HCT116 (cell line): ENCODE measurements at regions not wholly inside any gene's neighbourhood (a gene's known extent, or its start where the extent isn't known, plus 50 kb on each side); places are given as distances from the start of the nearest gene placed in this dataset.

Experiments used
- ATAC-seq: fragments of 200-7000 bp; cut with Tn5 transposase; 2 replicates; pipeline ENCODE4 v1.9.1; 2020; ENCODE audit warnings: mild to moderate bottlenecking, moderate library complexity
- BruUV-seq: library from RNA; stranded (reverse); fragments of 400-500 nt; replicated peaks from 2 replicates; lab custom pipeline; 2021; lab: Mats Ljungman, UMichigan
- CTCF ChIA-PET: fragments of 300-600 bp; sonication (Branson Sonifier 250); formaldehyde crosslinking; loops from one replicate; lab custom pipeline; 2021; ENCODE audit warnings: antibody characterized with exemption; lab: Charles Lee
- POLR2A ChIA-PET: fragments of 300-600, 350-600 bp; sonication (Branson Sonifier 250); formaldehyde crosslinking; loops from one replicate; lab custom pipeline; 2021; ENCODE audit warnings: antibody characterized with exemption; lab: Charles Lee
- RAD21 ChIA-PET, 2 experiments: fragments of 300-600 bp; sonication (Branson Sonifier 250); formaldehyde crosslinking; loops; one replicate each; lab custom pipeline; 2023; ENCODE audit warnings: low total read pairs in 2 of 2; ENCODE audit not compliant: uncharacterized antibody in 2 of 2, unreplicated experiment in 2 of 2, low non-redundant PET in 1 of 2; lab: Charles Lee
- DNase-seq: peaks from one replicate; pipeline ENCODE4 v3.0.0-alpha.2; 2010; ENCODE audit warnings: low read depth, low spot score
- H2AFZ ChIP-seq: fragments of 200-600 bp; shearing (Covaris generic), sonication (generic); 2 replicates; pipeline ENCODE4 v1.6.1; 2017; ENCODE audit warnings: low read depth, mixed run types, mixed read lengths, antibody characterized with exemption, low read length; ENCODE audit not compliant: poor library complexity, severe bottlenecking
- H3K27ac ChIP-seq: 2 replicates; pipeline ENCODE4 v1.5.1; 2012; ENCODE audit warnings: low read depth, low read length
- H3K27me3 ChIP-seq: fragments of 200-600 bp; sonication (generic); 2 replicates; pipeline ENCODE4 v1.6.1; 2016; ENCODE audit warnings: mixed run types, low read length, mixed read lengths; ENCODE audit not compliant: insufficient read depth
- H3K36me3 ChIP-seq, 2 experiments: fragments of 200-500 bp in 1 of 2; fragments of 200-600 bp in 1 of 2; sonication (Bioruptor generic) in 1 of 2; sonication (generic) in 1 of 2; 2 replicates each; pipeline versions ENCODE4 v1.5.1 to v1.6.1; 2014 to 2016; ENCODE audit warnings: low read length in 2 of 2, inconsistent platforms in 1 of 2, mixed read lengths in 1 of 2, mixed run types in 1 of 2; ENCODE audit not compliant: insufficient read depth in 2 of 2, control insufficient read depth in 1 of 2
- H3K4me1 ChIP-seq, 2 experiments: fragments of 200-600 bp in 1 of 2; sonication (generic) in 1 of 2; 2 replicates each; pipeline versions ENCODE4 v1.5.1 to v1.6.1; 2012 to 2017; ENCODE audit warnings: low read length in 2 of 2, inconsistent platforms in 1 of 2, mild to moderate bottlenecking in 1 of 2, mixed read lengths in 1 of 2, mixed run types in 1 of 2, moderate library complexity in 1 of 2; ENCODE audit not compliant: insufficient read depth in 2 of 2, control insufficient read depth in 1 of 2
- H3K4me2 ChIP-seq: fragments of 200-600 bp; sonication (generic); 2 replicates; pipeline ENCODE4 v1.6.1; 2017; ENCODE audit warnings: mixed run types, low read length, mixed read lengths
- H3K4me3 ChIP-seq, 2 experiments: fragments of 200-600 bp in 1 of 2; sonication (generic) in 1 of 2; replicated peaks in 1 of 2; 2 replicates each; pipeline ENCODE4 v1.5.1; 2011 to 2016; ENCODE audit warnings: low read length in 2 of 2, control low read depth in 1 of 2, low read depth in 1 of 2, mild to moderate bottlenecking in 1 of 2, mixed read lengths in 1 of 2, mixed run types in 1 of 2
- H3K79me2 ChIP-seq: fragments of 200-600 bp; sonication (generic); 2 replicates; pipeline ENCODE4 v1.6.1; 2017; ENCODE audit warnings: mild to moderate bottlenecking, mixed run types, low read length, moderate library complexity, mixed read lengths; ENCODE audit not compliant: insufficient read depth
- H3K9ac ChIP-seq: fragments of 200-600 bp; sonication (generic); 2 replicates; pipeline ENCODE4 v1.6.1; 2016; ENCODE audit warnings: low read length, mixed read lengths
- H3K9me2 ChIP-seq: fragments of 200-600 bp; sonication (generic), shearing (Covaris generic); 2 replicates; pipeline ENCODE4 v1.6.1; 2017; ENCODE audit warnings: mixed run types, mild to moderate bottlenecking, moderate library complexity; ENCODE audit not compliant: insufficient read depth
- H3K9me3 ChIP-seq, 2 experiments: fragments of 200-500 bp in 1 of 2; fragments of 200-600 bp in 1 of 2; sonication (Bioruptor generic) in 1 of 2; sonication (generic) in 1 of 2; 2 replicates each; pipeline ENCODE4 v1.6.1; 2014 to 2017; ENCODE audit warnings: low read length in 2 of 2, mixed read lengths in 2 of 2, inconsistent platforms in 1 of 2, low read depth in 1 of 2, mild to moderate bottlenecking in 1 of 2, mixed run types in 1 of 2, moderate library complexity in 1 of 2; ENCODE audit not compliant: control insufficient read depth in 1 of 2, insufficient read depth in 1 of 2
- H4K20me1 ChIP-seq: fragments of 200-600 bp; sonication (generic), shearing (Covaris generic); 2 replicates; pipeline ENCODE4 v1.6.1; 2017; ENCODE audit warnings: mixed run types, mild to moderate bottlenecking, moderate library complexity; ENCODE audit not compliant: insufficient read depth
- CEBPB ChIP-seq: IDR thresholded peaks from 2 replicates; pipeline ENCODE4 v1.6.1; 2012; ENCODE audit warnings: low read depth
- CTCF ChIP-seq, 3 experiments: fragments of 200-600 bp in 1 of 3; sonication (generic) in 1 of 3; IDR thresholded peaks in 2 of 3; conservative IDR thresholded peaks in 1 of 3; 2 replicates each; pipeline ENCODE4 v1.5.1; 2012 to 2017; ENCODE audit warnings: low read depth in 2 of 3, low read length in 2 of 3, antibody characterized with exemption in 1 of 3, borderline replicate concordance in 1 of 3, control low read depth in 1 of 3, mild to moderate bottlenecking in 1 of 3, mixed read lengths in 1 of 3, mixed run types in 1 of 3, moderate library complexity in 1 of 3; ENCODE audit not compliant: insufficient read depth in 1 of 3
- EGR1 ChIP-seq: IDR thresholded peaks from 2 replicates; pipeline ENCODE4 v1.6.1; 2012; ENCODE audit warnings: low read depth
- EZH2 ChIP-seq: fragments of 200-600 bp; sonication (generic); IDR thresholded peaks from 2 replicates; pipeline ENCODE4 v1.6.1; 2017; ENCODE audit warnings: antibody characterized with exemption, mixed run types
- POLR2AphosphoS5 ChIP-seq: IDR thresholded peaks from 2 replicates; pipeline ENCODE4 v1.6.1; 2011; ENCODE audit warnings: mild to moderate bottlenecking, low read depth, low read length, moderate library complexity
- RAD21 ChIP-seq: IDR thresholded peaks from 2 replicates; pipeline ENCODE4 v1.6.1; 2012; ENCODE audit warnings: low read depth, mild to moderate bottlenecking
- REST ChIP-seq: IDR thresholded peaks from 2 replicates; pipeline ENCODE4 v1.6.1; 2012; ENCODE audit warnings: low read depth
- ZBTB33 ChIP-seq: IDR thresholded peaks from 2 replicates; pipeline ENCODE4 v1.6.1; 2011; ENCODE audit warnings: mild to moderate bottlenecking, low read length, moderate library complexity; ENCODE audit not compliant: insufficient replicate concordance; ENCODE audit errors: extremely low read depth
- ZFX ChIP-seq: fragments of 450-650 bp; IDR thresholded peaks from 2 replicates; pipeline ENCODE4 v1.6.1; 2017
- intact Hi-C: fragments of 100-400 bp; cut with micrococcal nuclease; formaldehyde crosslinking; loops from 2 replicates; pipeline ENCODE4 v1.10.0; 2022

DNA sequence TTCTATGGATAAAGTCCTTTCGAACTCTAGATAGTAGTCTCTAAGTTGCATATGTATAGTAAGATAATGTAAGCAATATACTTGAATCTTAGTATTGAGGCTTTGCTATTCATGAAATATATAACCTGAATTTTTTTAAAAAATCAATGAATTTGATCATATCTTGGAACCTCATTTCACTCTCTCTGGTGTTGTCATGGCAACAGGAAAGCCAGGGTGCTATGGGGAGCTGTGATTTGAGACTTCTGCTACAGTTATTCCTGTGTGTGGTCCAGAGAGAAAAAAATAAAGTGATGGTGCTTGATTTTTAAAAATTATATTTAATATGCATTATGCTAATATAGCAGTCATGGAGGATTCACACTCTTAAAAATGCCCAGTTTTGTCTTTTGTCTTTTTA is 508.0 kb downstream of the SNAPC1 start:
- ChIA-PET POLR2A (no interaction called here), CTCF (no interaction called here), RAD21 (no interaction called here)
- ATAC-seq (no peak), DNase-seq (no peak)
- TF ChIP-seq ZBTB33 (no peak), EGR1 (no peak), CEBPB (no peak), ZFX (no peak), REST (no peak), POLR2AphosphoS5 (no peak), RAD21 (no peak), EZH2 (no peak), CTCF (IDR thresholded peaks at IDR 0.05 in 2 of 3, conservative IDR thresholded peaks at IDR 0.05 in 1 of 3; ENCODE audit: borderline replicate concordance in 1 of 3, insufficient read depth in 1 of 3, low read depth in 2 of 3, low read length in 2 of 3) (no peak)
- Histone ChIP-seq H3K9me3 (no peaks in the 10 kb centered on the region; a peak in 1 of 4 replicates), H3K27me3 (no peaks in the 10 kb centered on the region), H3K4me1 (no peaks in the 10 kb centered on the region), H3K27ac (no peak overlapping the region), H3K36me3 (no peaks in the 10 kb centered on the region), H2AFZ (no peak overlapping the region), H4K20me1 (no peaks in the 10 kb centered on the region), H3K9ac (no peak overlapping the region), H3K79me2 (no peaks in the 10 kb centered on the region), H3K9me2 (no peaks in the 10 kb centered on the region), H3K4me3 (no peak overlapping the region), H3K4me2 (no peak overlapping the region)
- no TSS peak for BruUV-seq
- intact Hi-C loops, result no loop called here
